Stimulated activated CD4-positive, alpha-beta T cell treated with anti-CD3 and anti-CD28 coated beads, Interleukin-2, amount 100 ng/mL, for 4 hours (primary cell): ENCODE measurements at regions not wholly inside any gene's neighbourhood (a gene's known extent, or its start where the extent isn't known, plus 50 kb on each side); places are given as distances from the start of the nearest gene placed in this dataset.
"Not testable (repeated sequence)": the region's sequence is repeated elsewhere in the genome, so short reads cannot be mapped to it uniquely, and the experiment has no call there.

Experiments
- DNase-seq: peaks from one replicate; pipeline ENCODE4 v3.0.0-alpha.2; 2020; ENCODE audit warnings: low read depth

DNA sequence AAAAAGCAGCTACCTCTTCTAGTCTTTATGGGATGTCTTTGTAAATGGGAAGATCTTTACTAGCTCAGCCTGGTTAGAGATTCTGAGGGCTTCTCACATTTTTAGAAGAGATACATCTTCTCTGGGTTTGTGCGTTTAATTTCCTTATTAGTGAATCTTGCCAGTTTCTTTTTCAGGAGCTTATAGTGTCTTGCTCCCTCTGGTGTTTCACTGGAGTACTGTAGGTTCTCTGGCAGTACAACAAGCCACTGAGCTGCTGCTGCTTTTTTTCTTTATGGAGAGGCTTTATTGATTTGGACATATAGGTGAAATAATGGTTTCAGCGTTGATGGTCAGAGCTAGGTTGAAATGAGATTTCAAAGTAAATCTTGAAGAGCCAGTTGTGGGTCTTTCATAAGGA lies 82.9 kb downstream of the LAS1L start:
- DNase-seq: no peak

- DNase-seq: no peak
Observed at GRCh38 chrX:65420154-65420553, 114.4 kb downstream of the LAS1L start.

DNA sequence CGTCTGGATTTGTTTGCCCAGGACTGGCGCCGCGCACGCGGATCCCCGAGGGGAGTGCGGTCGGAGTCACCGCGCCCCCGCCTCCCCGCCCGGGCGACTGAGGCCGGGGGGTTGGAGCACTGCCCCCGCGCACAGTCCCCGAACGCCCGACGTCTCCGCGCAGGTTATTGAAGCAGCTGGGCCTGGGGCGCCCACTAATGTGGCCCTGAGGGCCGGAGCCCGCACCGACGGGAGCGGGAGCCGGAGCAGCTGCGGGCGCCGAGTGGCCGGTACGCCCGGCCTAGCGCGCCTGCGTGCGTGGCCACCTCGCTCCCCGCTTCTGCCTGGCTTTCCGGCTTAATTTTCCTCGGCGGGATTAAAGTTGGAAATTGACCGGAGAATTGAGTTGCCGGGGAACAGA lies 126.9 kb downstream of the LAS1L start:
- not testable (repeated sequence) for DNase-seq

DNA sequence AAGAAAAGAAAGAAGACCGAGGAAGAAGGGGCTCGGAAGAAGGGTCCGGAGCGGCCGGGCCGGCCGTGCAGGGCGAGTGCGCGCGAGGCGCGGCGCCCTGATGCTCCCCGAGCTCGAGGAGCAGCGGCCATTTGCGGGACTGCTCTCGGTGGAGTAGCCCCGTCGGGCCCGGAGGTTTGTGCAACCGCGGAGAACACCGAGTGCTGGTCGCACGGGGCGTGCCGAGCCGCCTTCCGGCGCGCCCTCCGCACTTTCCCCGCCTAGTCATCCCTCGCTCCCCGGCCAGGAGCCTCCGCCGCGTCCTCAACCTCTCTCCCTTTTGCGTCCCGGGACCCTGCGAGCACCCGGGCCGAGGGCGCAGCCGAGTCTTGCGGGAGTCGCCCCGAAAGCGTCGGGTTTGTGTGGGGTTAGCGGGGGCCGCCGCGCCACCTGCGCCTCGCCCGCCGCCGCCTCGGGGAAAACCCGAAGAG lies 127.4 kb downstream of the LAS1L start:
- no peak for DNase-seq

GRCh38 chrX:65406532-65406931 lies 128.1 kb downstream of the LAS1L start:
- peak; percentile 4 for DNase-seq

- DNase-seq: no peak
Observed at GRCh38 chrX:65392284-65392683, 142.3 kb downstream of the LAS1L start.

GRCh38 chrX:65389120-65389519 lies 145.5 kb downstream of the LAS1L start:
- not testable (repeated sequence) for DNase-seq
